ENCODE measurements at regions not wholly inside any gene's neighbourhood (a gene's known extent, or its start where the extent isn't known, plus 50 kb on each side); places are given as distances from the start of the nearest gene placed in this dataset.

GRCh38 chr20:40967700-40968099 lies 60.9 kb upstream of the TOP1 start:
- TF ChIP-seq CTCF (IDR thresholded peaks at IDR 0.05) (no peak), EP300 (IDR thresholded peaks at IDR 0.05) (no peak), POLR2A (IDR thresholded peaks at IDR 0.05) (no peak)
